ENCODE measurements at regions not wholly inside any gene's neighbourhood (a gene's known extent, or its start where the extent isn't known, plus 50 kb on each side); places are given as distances from the start of the nearest gene placed in this dataset.
A peak's percentile ranks its signal among the peaks of the same experiment; 100 is the strongest.

DNA sequence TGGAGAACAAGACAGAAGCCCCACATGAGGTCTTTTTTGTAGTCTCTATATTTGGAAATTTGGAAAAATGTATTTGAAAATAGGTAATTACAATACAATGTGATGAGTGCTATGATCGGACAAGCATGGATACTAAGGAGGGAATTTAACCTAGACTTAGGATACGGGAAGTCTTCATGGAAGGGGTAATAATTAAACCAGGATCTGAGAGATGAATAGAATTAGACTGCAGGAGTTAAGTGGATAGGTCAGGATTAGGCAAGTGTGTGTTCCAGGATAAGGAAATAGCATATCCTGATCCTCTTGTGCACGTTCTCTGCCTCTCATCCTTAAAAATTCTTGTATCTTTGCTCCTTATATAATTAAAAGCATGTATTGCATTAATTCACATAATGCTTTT lies 223.3 kb upstream of the PRICKLE1 start:
- TF ChIP-seq, protein P1, sequence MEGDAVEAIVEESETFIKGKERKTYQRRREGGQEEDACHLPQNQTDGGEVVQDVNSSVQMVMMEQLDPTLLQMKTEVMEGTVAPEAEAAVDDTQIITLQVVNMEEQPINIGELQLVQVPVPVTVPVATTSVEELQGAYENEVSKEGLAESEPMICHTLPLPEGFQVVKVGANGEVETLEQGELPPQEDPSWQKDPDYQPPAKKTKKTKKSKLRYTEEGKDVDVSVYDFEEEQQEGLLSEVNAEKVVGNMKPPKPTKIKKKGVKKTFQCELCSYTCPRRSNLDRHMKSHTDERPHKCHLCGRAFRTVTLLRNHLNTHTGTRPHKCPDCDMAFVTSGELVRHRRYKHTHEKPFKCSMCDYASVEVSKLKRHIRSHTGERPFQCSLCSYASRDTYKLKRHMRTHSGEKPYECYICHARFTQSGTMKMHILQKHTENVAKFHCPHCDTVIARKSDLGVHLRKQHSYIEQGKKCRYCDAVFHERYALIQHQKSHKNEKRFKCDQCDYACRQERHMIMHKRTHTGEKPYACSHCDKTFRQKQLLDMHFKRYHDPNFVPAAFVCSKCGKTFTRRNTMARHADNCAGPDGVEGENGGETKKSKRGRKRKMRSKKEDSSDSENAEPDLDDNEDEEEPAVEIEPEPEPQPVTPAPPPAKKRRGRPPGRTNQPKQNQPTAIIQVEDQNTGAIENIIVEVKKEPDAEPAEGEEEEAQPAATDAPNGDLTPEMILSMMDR (IDR thresholded peaks at IDR 0.05; ENCODE audit: unreplicated experiment), result no peak
- CTCF ChIA-PET, result interaction anchor here (0.6 to 1.0 kb wide), 2 partner anchors 23 to 580 kb away, joined by 3 to 4 read pairs; no protein-coding TSS in a partner anchor
- Mint-ChIP-seq H3K4me1 (ENCODE audit: insufficient read depth, unreplicated experiment) (peaks cover 5% of the 10 kb centered on the region), H3K36me3 (ENCODE audit: insufficient read depth, unreplicated experiment) (peaks cover 6% of the 10 kb centered on the region), H3K9me3 (ENCODE audit: unreplicated experiment) (no peaks in the 10 kb centered on the region), H3K27me3 (ENCODE audit: insufficient read depth, unreplicated experiment) (no peaks in the 10 kb centered on the region), H3K27ac (ENCODE audit: low read depth, unreplicated experiment) (no peak overlapping the region), H3K4me3 (ENCODE audit: unreplicated experiment) (no peak overlapping the region)
- POLR2A ChIA-PET, result interaction anchor here (1.0 kb wide), 1 partner anchor 224 kb away, joined by 3 read pairs; no protein-coding TSS in a partner anchor
- DNase-seq (ENCODE audit: unreplicated experiment), result no peak
- no TSS peak for BruUV-seq (replicated peaks)
- intact Hi-C loops (cut with micrococcal nuclease), result no loop called here

DNA sequence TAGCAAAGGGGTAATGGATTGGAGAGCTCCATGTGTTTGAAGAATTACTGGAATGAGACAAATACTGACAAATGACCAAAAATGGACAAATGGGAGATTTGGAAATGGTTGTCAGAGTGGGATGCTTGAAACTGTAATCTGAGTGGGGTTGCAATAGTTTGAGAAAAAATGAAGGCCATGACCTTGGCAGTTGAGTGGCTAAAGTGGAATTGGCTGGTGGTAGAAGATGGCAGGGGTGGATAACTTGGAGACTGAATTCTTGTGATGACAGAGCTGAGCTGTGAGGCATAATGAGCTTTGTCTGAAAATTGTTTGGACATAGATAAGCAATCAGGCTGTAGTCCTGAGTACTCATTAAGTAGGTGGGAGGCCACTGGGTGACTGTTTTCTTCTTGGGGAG lies 222.5 kb upstream of the PRICKLE1 start:
- Mint-ChIP-seq H3K36me3 (ENCODE audit: insufficient read depth, unreplicated experiment) (peaks cover 6% of the 10 kb centered on the region), H3K4me3 (ENCODE audit: unreplicated experiment) (no peak overlapping the region), H3K27ac (ENCODE audit: low read depth, unreplicated experiment) (no peak overlapping the region), H3K27me3 (ENCODE audit: insufficient read depth, unreplicated experiment) (no peaks in the 10 kb centered on the region), H3K4me1 (ENCODE audit: insufficient read depth, unreplicated experiment) (peaks cover 5% of the 10 kb centered on the region), H3K9me3 (ENCODE audit: unreplicated experiment) (no peaks in the 10 kb centered on the region)
- TF ChIP-seq, protein P1 (IDR thresholded peaks at IDR 0.05; ENCODE audit: unreplicated experiment), result no peak
- BruUV-seq (replicated peaks), result no TSS peak
- no peak for DNase-seq (ENCODE audit: unreplicated experiment)
- ChIA-PET CTCF (interaction anchor here (0.8 to 1.0 kb wide), 2 partner anchors 10 to 22 kb away, joined by 3 to 4 read pairs; no protein-coding TSS in a partner anchor), POLR2A (no interaction called here)
- intact Hi-C loops (cut with micrococcal nuclease), result no loop called here

DNA sequence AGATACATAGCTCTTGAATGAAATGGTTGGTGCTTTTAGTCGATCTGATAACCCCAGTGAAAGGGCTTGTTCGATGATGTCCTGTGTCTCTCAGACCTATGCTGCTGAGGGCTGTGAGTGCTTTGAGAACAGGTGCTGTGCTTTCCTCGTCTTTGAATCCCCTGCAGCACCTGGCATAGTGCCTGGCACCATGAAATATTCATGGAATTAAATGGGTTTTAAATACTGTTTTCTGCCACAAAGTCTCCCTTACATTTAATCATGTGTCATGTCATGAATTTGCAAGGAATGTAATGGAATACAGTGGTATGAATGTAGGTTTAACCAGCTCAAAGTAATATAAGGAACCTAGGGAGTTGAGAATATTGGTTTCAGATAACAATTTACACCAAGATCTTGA lies 220.5 kb upstream of the PRICKLE1 start:
- CTCF ChIA-PET, result no interaction called here
- Mint-ChIP-seq H3K27me3 (ENCODE audit: insufficient read depth, unreplicated experiment) (no peaks in the 10 kb centered on the region), H3K9me3 (ENCODE audit: unreplicated experiment) (no peaks in the 10 kb centered on the region), H3K4me1 (ENCODE audit: insufficient read depth, unreplicated experiment) (peaks cover 5% of the 10 kb centered on the region), H3K4me3 (ENCODE audit: unreplicated experiment) (no peak overlapping the region), H3K27ac (ENCODE audit: low read depth, unreplicated experiment) (no peak overlapping the region), H3K36me3 (ENCODE audit: insufficient read depth, unreplicated experiment) (peaks cover 6% of the 10 kb centered on the region)
- DNase-seq (ENCODE audit: unreplicated experiment), result no peak
- TF ChIP-seq, protein P1 (IDR thresholded peaks at IDR 0.05; ENCODE audit: unreplicated experiment), result no peak
- POLR2A ChIA-PET, result no interaction called here
- intact Hi-C loops (cut with micrococcal nuclease), result no loop called here
- BruUV-seq (replicated peaks), result no TSS peak

DNA sequence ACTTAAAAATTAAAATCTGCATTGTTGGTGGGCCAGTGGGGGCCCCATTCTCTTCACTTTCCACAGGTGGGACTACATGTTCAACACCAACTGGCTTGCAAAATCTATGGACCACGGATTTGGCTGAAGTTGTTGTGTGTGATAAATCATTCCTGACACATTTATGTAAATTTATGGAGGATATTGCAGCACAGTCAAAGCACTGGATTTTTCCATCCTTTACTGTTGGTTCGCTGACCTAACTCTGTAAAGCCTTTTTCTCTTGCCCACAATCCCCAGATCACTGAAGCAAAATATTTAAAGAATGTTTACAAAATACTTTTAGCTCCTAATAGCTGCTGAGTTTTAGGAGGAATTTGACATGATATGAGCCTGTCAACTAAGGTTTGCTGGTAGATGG lies 219.7 kb upstream of the PRICKLE1 start:
- CTCF ChIA-PET, result no interaction called here
- no peaks in the 10 kb centered on the region for H3K9me3 Mint-ChIP-seq (ENCODE audit: unreplicated experiment)
- peaks cover 5% of the 10 kb centered on the region for H3K4me1 Mint-ChIP-seq (ENCODE audit: insufficient read depth, unreplicated experiment)
- H3K27me3 Mint-ChIP-seq (ENCODE audit: insufficient read depth, unreplicated experiment), result no peaks in the 10 kb centered on the region
- POLR2A ChIA-PET, result no interaction called here
- TF ChIP-seq, protein P1 (IDR thresholded peaks at IDR 0.05; ENCODE audit: unreplicated experiment), result no peak
- intact Hi-C loops (cut with micrococcal nuclease), result loop anchor here (10.0 kb wide), 1 partner anchor 224 kb away; the partner anchor contains the start of gene PRICKLE1
- peak; percentile 12 for DNase-seq (ENCODE audit: unreplicated experiment)
- peaks cover 6% of the 10 kb centered on the region for H3K36me3 Mint-ChIP-seq (ENCODE audit: insufficient read depth, unreplicated experiment)
- no peak overlapping the region for H3K27ac Mint-ChIP-seq (ENCODE audit: low read depth, unreplicated experiment)
- H3K4me3 Mint-ChIP-seq (ENCODE audit: unreplicated experiment), result no peak overlapping the region
- no TSS peak for BruUV-seq (replicated peaks)
